Right lobe of liver (tissue), 6 donors: ENCODE measurements at regions not wholly inside any gene's neighbourhood (a gene's known extent, or its start where the extent isn't known, plus 50 kb on each side); places are given as distances from the start of the nearest gene placed in this dataset.

Experiments used
- ATAC-seq, 4 donors: fragments of 200-7000 bp; cut with Tn5 transposase; one replicate each; pipeline ENCODE4 v1.9.1; 2020; ENCODE audit warnings: mild to moderate bottlenecking in 4 of 4, moderate library complexity in 4 of 4
- DNase-seq, 3 donors: peaks; one replicate each; pipeline ENCODE4 v3.0.0-alpha.2; 2020
- H3K27ac ChIP-seq, 3 donors: fragments of 200-600 bp; one replicate each; pipeline ENCODE4 v1.8.0; 2022
- H3K27me3 ChIP-seq, 2 donors: fragments of 200-600 bp; one replicate each; pipeline ENCODE4 v1.8.0; 2022
- H3K36me3 ChIP-seq, 4 donors: fragments of 200-600 bp; sonication (generic) in 1 of 4; one replicate each; pipeline versions ENCODE4 v1.5.1 to v1.8.0; 2017 to 2022; ENCODE audit warnings: control low read depth in 1 of 4
- H3K4me1 ChIP-seq, 4 donors: fragments of 200-600 bp; sonication (generic) in 1 of 4; one replicate each; pipeline versions ENCODE4 v1.5.1 to v1.8.0; 2017 to 2022; ENCODE audit warnings: control low read depth in 1 of 4
- H3K4me3 ChIP-seq, 3 donors: fragments of 200-600 bp; one replicate each; pipeline ENCODE4 v1.8.0; 2022
- H3K9me3 ChIP-seq, 4 donors: fragments of 200-600 bp; sonication (generic) in 1 of 4; one replicate each; pipeline versions ENCODE4 v1.5.1 to v1.8.0; 2017 to 2022; ENCODE audit warnings: control low read depth in 1 of 4
- CTCF ChIP-seq, 4 donors: fragments of 200-600 bp in 3 of 4; fragments of 450-650 bp in 1 of 4; IDR thresholded peaks; one replicate each; pipeline versions ENCODE4 v1.5.1 to v1.8.0; 2016 to 2022; ENCODE audit warnings: antibody characterized with exemption in 4 of 4, mild to moderate bottlenecking in 2 of 4
- POLR2A ChIP-seq: fragments of 450-650 bp; IDR thresholded peaks from one replicate; pipeline ENCODE4 v1.6.1; 2017; ENCODE audit warnings: antibody characterized with exemption, mild to moderate bottlenecking
- WGBS: methylation state at CpG from one replicate; pipeline ENCODE4 v1.1.6; 2018; ENCODE audit warnings: low coverage, low lambda C conversion rate; ENCODE audit not compliant: insufficient coverage; ENCODE audit errors: missing lambda C conversion rate; 5-methylcytosine and 5-hydroxymethylcytosine counted together
- intact Hi-C, 2 donors: fragments of 100-400 bp; cut with DNase I; formaldehyde crosslinking; loops; one replicate each; pipeline versions ENCODE4 v1.11.2 to v1.14.1; 2022
- donor health status: DM: no; HTN: yes; CAD: no.
- donor health status: DM: no; HTN: no; CAD: no.
- donor health status: DM: no; HTN: no; CAD: no.
- donor health status: DM: no; HTN: yes; CAD: no.
- donor health status: DM: no; HTN: yes; CAD: no.

GRCh38 chr3:106746286-106746685, 631.0 kb upstream of the CCDC54 start:
- Histone ChIP-seq H3K36me3 (no peaks in the 10 kb centered on the region), H3K4me3 (no peak overlapping the region), H3K27me3 (no peaks in the 10 kb centered on the region), H3K27ac (no peak overlapping the region), H3K9me3 (no peaks in the 10 kb centered on the region), H3K4me1 (no peaks in the 10 kb centered on the region)
- DNase-seq: no peak
- ATAC-seq: no peak
- TF ChIP-seq POLR2A (no peak), CTCF (IDR thresholded peaks at IDR 0.05) (no peak)
- intact Hi-C loops: no loop called here

GRCh38 chr3:106748472-106749262, 628.6 kb upstream of the CCDC54 start:
- H3K36me3 ChIP-seq: no peaks in the 10 kb centered on the region
- H3K9me3 ChIP-seq: no peaks in the 10 kb centered on the region
- ATAC-seq (no peak), DNase-seq (no peak)
- no peaks in the 10 kb centered on the region for H3K4me1 ChIP-seq
- H3K27me3 ChIP-seq: no peaks in the 10 kb centered on the region
- no peak overlapping the region for H3K27ac ChIP-seq
- TF ChIP-seq CTCF (IDR thresholded peaks at IDR 0.05): no peak
- TF ChIP-seq POLR2A: no peak
- 64% methylated on average over 8 of the region's 8 CpGs for WGBS
- H3K4me3 ChIP-seq: no peak overlapping the region
- intact Hi-C loops: no loop called here

GRCh38 chr3:106750092-106750491, 627.1 kb upstream of the CCDC54 start:
- Histone ChIP-seq H3K4me1 (no peaks in the 10 kb centered on the region), H3K27me3 (no peaks in the 10 kb centered on the region), H3K36me3 (no peaks in the 10 kb centered on the region), H3K9me3 (no peaks in the 10 kb centered on the region), H3K4me3 (no peak overlapping the region), H3K27ac (no peak overlapping the region)
- intact Hi-C loops: no loop called here
- 55% methylated on average over 1 of the region's 1 CpG for WGBS
- no peak for TF ChIP-seq POLR2A
- TF ChIP-seq CTCF (IDR thresholded peaks at IDR 0.05): no peak
- DNase-seq: no peak
- ATAC-seq: no peak

DNA sequence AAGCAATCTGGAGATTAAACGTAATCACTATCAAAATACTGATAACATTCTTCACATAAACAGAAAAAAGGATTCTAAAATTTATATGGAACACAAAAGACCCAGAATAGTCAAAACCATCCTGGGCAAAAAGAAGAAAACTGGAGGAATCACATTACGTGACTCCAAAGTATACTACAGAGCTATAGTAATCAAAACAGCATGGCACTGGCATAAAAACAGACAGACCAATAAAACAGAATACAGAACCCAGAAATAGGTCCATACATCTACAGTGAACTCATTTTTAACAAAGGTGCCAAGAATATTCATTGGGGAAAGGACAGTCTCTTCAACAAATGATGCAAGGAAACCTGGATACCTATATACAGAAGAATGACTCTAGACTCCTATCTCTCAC, 621.9 kb upstream of the CCDC54 start:
- no peak for ATAC-seq
- no peak for DNase-seq
- WGBS: 66% methylated on average over 2 of the region's 2 CpGs

More for the DNA sequence above, 621.9 kb upstream of the CCDC54 start:
- no peaks in the 10 kb centered on the region for H3K9me3 ChIP-seq
- intact Hi-C loops: no loop called here
- no peaks in the 10 kb centered on the region for H3K36me3 ChIP-seq
- H3K27ac ChIP-seq: no peak overlapping the region
- no peaks in the 10 kb centered on the region for H3K4me1 ChIP-seq
- H3K4me3 ChIP-seq: no peak overlapping the region
- TF ChIP-seq CTCF (IDR thresholded peaks at IDR 0.05) (no peak), POLR2A (no peak)
- H3K27me3 ChIP-seq: no peaks in the 10 kb centered on the region
